HEK293T (cell line): ENCODE measurements at regions not wholly inside any gene's neighbourhood (a gene's known extent, or its start where the extent isn't known, plus 50 kb on each side); places are given as distances from the start of the nearest gene placed in this dataset.
"Not testable (repeated sequence)": the region's sequence is repeated elsewhere in the genome, so short reads cannot be mapped to it uniquely, and the experiment has no call there.

Experiments used
- CTCF ChIA-PET: fragments of 350-600 bp; formaldehyde crosslinking; extraction: SDS; loops from one replicate; lab custom pipeline; 2021; ENCODE audit warnings: antibody characterized with exemption, inconsistent platforms; lab: Yijun Ruan, JAX
- POLR2A ChIA-PET: fragments of 350-600 bp; formaldehyde crosslinking; extraction: SDS; loops from one replicate; lab custom pipeline; 2020; ENCODE audit warnings: antibody characterized with exemption, inconsistent platforms; lab: Yijun Ruan, JAX
- DNase-seq: peaks from one replicate; pipeline ENCODE4 v3.0.0; 2012; ENCODE audit warnings: mixed read lengths; ENCODE audit errors: extremely low spot score
- ARNT ChIP-seq: fragments of 450-650 bp; IDR thresholded peaks from 2 replicates; pipeline ENCODE4 v1.6.1; 2017; ENCODE audit warnings: mild to moderate bottlenecking
- BHLHE40 ChIP-seq: fragments of 450-650 bp; IDR thresholded peaks from 2 replicates; pipeline ENCODE4 v1.6.1; 2016; ENCODE audit warnings: mild to moderate bottlenecking, moderate library complexity, borderline replicate concordance
- CTBP1 ChIP-seq: fragments of 450-650 bp; IDR thresholded peaks from 2 replicates; pipeline ENCODE4 v1.6.1; 2016; ENCODE audit warnings: borderline replicate concordance
- ELF4 ChIP-seq: fragments of 450-650 bp; IDR thresholded peaks from 2 replicates; pipeline ENCODE4 v1.6.1; 2017; ENCODE audit warnings: antibody characterized with exemption
- FOXA1 ChIP-seq: fragments of 450-650 bp; IDR thresholded peaks from 2 replicates; pipeline ENCODE4 v1.6.1; 2016; ENCODE audit warnings: mild to moderate bottlenecking
- FOXK2 ChIP-seq: fragments of 450-650 bp; IDR thresholded peaks from 2 replicates; pipeline ENCODE4 v1.6.1; 2016; ENCODE audit warnings: mild to moderate bottlenecking
- FOXM1 ChIP-seq: fragments of 450-650 bp; IDR thresholded peaks from 2 replicates; pipeline ENCODE4 v1.6.1; 2017; ENCODE audit warnings: mild to moderate bottlenecking, borderline replicate concordance
- HDGF ChIP-seq: fragments of 450-650 bp; IDR thresholded peaks from 2 replicates; pipeline ENCODE4 v1.6.1; 2017; ENCODE audit warnings: antibody characterized with exemption, borderline replicate concordance
- L3MBTL2 ChIP-seq: fragments of 450-650 bp; conservative IDR thresholded peaks from 2 replicates; pipeline ENCODE4 v1.6.1; 2016; ENCODE audit warnings: mild to moderate bottlenecking
- LEF1 ChIP-seq: fragments of 450-650 bp; IDR thresholded peaks from 2 replicates; pipeline ENCODE4 v1.6.1; 2017; ENCODE audit warnings: mild to moderate bottlenecking, borderline replicate concordance
- NFRKB ChIP-seq: fragments of 450-650 bp; IDR thresholded peaks from 2 replicates; pipeline ENCODE4 v1.6.1; 2016; ENCODE audit warnings: mild to moderate bottlenecking, moderate library complexity
- SP1 ChIP-seq: fragments of 450-650 bp; IDR thresholded peaks from 2 replicates; pipeline ENCODE4 v1.6.1; 2017
- SUZ12 ChIP-seq: fragments of 450-650 bp; IDR thresholded peaks from 2 replicates; pipeline ENCODE4 v1.6.1; 2016; ENCODE audit warnings: mild to moderate bottlenecking
- TARDBP ChIP-seq: fragments of 450-650 bp; IDR thresholded peaks from 2 replicates; pipeline ENCODE4 v1.6.1; 2016
- ZNF384 ChIP-seq: fragments of 450-650 bp; IDR thresholded peaks from 2 replicates; pipeline ENCODE4 v1.6.1; 2016
- TF ChIP-seq, protein P1 (sequence below): fragments of 450-650 bp; IDR thresholded peaks from 2 replicates; pipeline ENCODE4 v1.6.1; 2016

DNA sequence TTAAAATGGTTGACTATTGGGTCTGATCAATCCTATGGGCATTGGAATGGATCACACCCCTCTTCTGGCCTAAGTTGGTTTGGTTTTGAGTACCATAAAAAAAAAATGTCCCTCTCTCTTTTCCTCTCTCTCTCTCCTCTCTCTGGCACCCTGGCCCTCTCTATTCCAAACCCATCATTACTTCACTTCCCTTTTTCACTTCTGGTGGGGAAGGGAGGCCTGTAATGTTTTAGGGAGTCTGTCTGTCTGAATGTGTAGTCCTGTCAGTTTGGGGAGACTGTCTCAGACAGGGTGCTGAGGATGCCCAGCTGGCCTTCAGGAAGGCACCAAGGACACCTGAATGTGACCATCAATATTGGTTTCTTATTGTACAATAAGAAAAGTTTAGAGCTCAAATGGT is 165.8 kb downstream of the CD24 start:
- no peak for DNase-seq
- TF ChIP-seq ELF4: no peak
- TF ChIP-seq BHLHE40: no peak
- TF ChIP-seq CTBP1: no peak
- no peak for TF ChIP-seq SUZ12
- TF ChIP-seq, protein P1, sequence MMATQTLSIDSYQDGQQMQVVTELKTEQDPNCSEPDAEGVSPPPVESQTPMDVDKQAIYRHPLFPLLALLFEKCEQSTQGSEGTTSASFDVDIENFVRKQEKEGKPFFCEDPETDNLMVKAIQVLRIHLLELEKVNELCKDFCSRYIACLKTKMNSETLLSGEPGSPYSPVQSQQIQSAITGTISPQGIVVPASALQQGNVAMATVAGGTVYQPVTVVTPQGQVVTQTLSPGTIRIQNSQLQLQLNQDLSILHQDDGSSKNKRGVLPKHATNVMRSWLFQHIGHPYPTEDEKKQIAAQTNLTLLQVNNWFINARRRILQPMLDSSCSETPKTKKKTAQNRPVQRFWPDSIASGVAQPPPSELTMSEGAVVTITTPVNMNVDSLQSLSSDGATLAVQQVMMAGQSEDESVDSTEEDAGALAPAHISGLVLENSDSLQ: no peak
- no peak for TF ChIP-seq ARNT
- TF ChIP-seq HDGF: no peak
- no peak for TF ChIP-seq SP1
- no peak for TF ChIP-seq FOXA1
- TF ChIP-seq FOXK2: no peak
- no peak for TF ChIP-seq LEF1
- TF ChIP-seq ZNF384: no peak
- TF ChIP-seq FOXM1: no peak
- no peak for TF ChIP-seq L3MBTL2
- TF ChIP-seq NFRKB: no peak
- TF ChIP-seq TARDBP: no peak
- POLR2A ChIA-PET: no interaction called here
- CTCF ChIA-PET: no interaction called here

DNA sequence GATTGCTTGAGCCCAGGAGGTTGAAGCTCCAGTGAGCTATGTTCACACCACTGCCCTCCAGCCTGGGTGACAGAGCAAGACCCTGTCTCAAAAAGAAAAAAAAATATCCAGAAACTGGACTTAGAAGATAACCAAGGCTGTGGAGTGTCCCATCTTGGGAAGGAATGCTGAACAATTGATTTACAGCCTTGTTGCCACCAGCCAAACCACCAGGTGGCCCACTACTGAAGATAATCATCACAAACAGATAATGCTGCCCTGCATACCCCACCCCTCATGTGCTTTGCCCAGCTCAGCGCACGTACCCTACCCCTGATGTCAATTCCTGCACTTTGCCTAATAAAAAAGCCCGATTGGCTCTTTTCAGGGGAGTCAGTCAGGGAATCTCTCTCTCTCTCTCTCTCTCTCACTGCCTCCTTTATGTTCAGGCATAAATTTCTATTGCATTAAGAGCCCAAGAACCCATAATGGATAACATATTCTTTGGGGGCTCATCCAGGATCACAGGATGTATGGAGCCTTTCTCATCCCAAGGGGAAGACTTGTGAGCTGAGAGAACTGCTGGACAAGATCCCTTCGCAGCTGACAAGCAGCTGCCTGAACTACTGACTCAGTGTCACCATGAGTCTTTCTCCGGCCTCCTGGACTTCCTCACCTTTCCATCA is 166.4 kb downstream of the CD24 start:
- no peak for DNase-seq

DNA sequence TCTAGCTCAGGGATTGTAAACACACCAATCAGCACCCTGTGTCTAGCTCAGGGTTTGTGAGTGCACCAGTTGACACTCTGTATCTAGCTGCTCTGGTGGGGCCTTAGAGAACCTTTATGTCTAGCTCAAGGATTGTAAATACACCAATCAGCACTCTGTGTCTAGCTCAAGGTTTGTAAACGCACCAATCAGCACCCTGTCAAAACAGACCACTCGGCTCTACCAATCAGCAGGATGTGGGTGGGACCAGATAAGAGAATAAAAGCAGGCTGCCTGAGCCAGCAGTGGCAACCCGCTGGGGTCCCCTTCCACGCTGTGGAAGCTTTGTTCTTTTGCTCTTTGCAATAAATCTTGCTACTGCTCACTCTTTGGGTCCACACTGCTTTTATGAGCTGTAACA is 168.3 kb downstream of the CD24 start:
- POLR2A ChIA-PET, CTCF ChIA-PET, DNase-seq: not testable (repeated sequence)

More for the DNA sequence above, 166.4 kb downstream of the CD24 start:
- ChIA-PET POLR2A (no interaction called here), CTCF (no interaction called here)
- TF ChIP-seq, protein P1: no peak
- TF ChIP-seq FOXA1 (no peak), FOXK2 (no peak), NFRKB (no peak), L3MBTL2 (no peak), ELF4 (no peak), ARNT (no peak), TARDBP (no peak), BHLHE40 (no peak), LEF1 (no peak), SUZ12 (no peak), ZNF384 (no peak), FOXM1 (no peak), SP1 (no peak), HDGF (no peak), CTBP1 (no peak)

DNA sequence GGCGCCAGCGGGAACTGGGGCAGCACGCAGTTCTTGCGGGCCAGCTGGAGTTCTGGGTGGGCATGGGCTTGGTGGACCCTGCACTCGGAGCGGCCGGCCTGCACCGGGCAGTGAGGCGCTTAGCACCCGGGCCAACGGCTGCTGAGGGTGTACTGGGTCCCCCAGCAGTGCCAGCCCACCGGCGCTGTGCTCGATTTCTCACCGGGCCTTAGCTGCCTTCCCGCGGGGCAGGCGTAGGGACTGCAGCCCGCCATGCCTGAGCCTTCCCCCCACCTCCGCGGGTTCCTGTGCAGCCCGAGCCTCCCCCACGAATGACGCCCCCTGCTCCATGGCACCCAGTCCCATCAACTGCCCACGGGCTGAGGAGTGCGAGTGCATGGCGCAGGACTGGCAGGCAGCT is 168.8 kb downstream of the CD24 start:
- no peak for DNase-seq
- CTCF ChIA-PET: no interaction called here
- no peak for TF ChIP-seq ELF4
- no peak for TF ChIP-seq CTBP1
- no peak for TF ChIP-seq LEF1
- no peak for TF ChIP-seq FOXK2
- no peak for TF ChIP-seq ARNT
- TF ChIP-seq L3MBTL2: no peak
- TF ChIP-seq FOXA1: no peak
- POLR2A ChIA-PET: no interaction called here

DNA sequence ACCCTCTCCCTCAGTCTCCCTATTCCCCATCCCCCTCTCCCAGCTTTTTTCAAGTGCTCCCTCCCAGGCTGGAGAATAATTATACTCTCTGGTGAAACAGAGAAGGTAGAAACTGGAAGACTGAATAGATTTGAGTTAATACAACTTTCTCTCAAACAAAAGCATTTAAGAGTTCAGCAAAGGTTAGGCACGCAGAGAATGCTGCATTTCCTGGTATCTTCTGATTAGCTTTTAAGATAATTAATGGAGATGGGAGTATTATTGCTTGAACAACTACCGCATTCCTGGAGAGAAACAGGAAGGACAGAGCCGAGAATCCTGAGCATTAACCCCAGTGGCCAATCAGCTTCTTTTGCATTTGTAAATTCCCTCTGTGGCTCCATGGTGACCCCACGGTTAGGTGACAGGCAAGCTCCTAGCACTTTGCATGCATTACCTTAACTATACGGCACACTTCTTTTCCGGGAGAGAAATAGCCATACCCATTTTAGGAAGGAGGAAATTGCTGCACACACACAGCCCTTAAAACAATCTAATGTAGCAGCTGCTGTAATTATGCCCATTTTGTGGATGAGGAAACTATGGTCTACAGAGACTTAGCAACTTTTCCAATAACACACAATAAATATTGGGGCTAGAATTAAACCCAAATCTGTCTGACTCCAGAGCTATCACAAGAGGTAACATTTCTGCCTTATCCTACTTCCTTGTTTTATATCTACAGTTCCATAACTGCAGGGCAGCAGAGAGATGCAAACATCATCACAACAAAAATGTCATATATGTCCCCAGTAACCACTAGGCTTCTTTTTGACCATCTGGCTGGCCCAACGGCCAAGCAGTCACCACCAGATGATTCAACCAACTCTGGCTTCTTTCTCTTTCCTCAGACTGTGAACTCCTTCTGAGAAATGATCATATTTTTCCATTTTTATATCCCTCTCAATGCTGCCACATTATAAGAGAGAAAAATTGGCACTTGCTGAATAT is 169.9 kb downstream of the CD24 start:
- ChIA-PET CTCF (interaction anchor here (0.8 kb wide), 1 partner anchor 175 kb away, joined by 4 read pairs; no protein-coding TSS in a partner anchor), POLR2A (no interaction called here)
- TF ChIP-seq FOXM1 (no peak), TARDBP (no peak), ZNF384 (no peak), FOXK2 (no peak), LEF1 (no peak)
- DNase-seq: no peak

DNA sequence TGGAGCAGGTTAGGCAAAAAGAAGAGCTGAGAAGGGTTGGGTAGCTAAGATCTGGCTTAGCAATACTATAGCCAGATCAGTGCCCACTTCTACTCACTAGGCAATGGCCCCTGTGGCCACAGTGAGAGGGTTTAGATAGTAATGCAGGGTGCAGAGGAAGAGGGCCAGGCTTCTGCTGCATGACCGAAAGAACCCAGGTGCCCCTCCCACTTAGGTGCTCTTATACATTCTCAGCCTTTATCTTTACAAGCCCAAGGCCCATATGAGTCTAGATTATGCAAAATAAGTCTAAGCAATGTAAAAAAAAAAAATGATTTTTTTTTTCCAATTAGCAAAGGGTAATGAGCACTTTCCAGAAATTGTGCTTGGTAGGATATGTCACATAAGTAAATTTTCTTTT is 171.3 kb downstream of the CD24 start:
- POLR2A ChIA-PET: no interaction called here
- CTCF ChIA-PET: no interaction called here
- TF ChIP-seq ARNT (no peak), FOXA1 (no peak), NFRKB (no peak)
- DNase-seq: no peak

DNA sequence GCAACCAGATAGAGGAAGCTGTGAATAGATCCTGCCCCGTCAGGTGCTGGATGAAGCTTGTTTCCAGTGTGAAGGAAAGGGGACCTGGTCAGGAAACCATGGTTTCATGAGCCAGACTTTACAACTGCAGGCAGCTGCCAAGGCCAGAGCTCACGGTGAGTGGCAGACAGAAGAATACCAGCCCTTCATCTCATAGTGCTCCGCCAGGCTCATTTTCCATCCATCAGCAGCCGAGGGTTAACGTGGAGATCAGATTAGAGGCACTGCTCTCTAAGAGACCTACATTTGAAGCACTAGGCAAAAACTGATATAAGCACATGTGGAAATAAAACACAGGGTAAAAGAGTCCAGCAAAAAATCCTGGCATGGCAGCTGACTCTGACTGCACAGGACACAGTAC is 172.4 kb downstream of the CD24 start:
- ChIA-PET POLR2A (no interaction called here), CTCF (no interaction called here)
- DNase-seq: no peak

More for the DNA sequence above, 172.4 kb downstream of the CD24 start:
- TF ChIP-seq NFRKB (no peak), FOXA1 (no peak), ZNF384 (no peak), FOXK2 (no peak), TARDBP (no peak), CTBP1 (no peak), L3MBTL2 (no peak), ARNT (no peak), BHLHE40 (no peak), SUZ12 (no peak), ELF4 (no peak), HDGF (no peak), SP1 (no peak), LEF1 (no peak), FOXM1 (no peak)
- TF ChIP-seq, protein P1: no peak
